ENCODE measurements at regions not wholly inside any gene's neighbourhood (a gene's known extent, or its start where the extent isn't known, plus 50 kb on each side); places are given as distances from the start of the nearest gene placed in this dataset.

GRCh38 chr3:6097021-6097420 lies 763.9 kb upstream of the GRM7 start:
- H3K27me3 ChIP-seq (ENCODE audit: control insufficient read depth in 2 of 2, insufficient read depth in 2 of 2, low read length in 2 of 2): no peaks in the 10 kb centered on the region
- no peaks in the 10 kb centered on the region for H3K79me2 ChIP-seq (ENCODE audit: control insufficient read depth, insufficient read depth, low read length)
- no peaks in the 10 kb centered on the region for H4K20me1 ChIP-seq (replicated peaks; ENCODE audit: control insufficient read depth, insufficient read depth, low read length)
- POLR2A ChIA-PET: no interaction called here
- H3K9me1 ChIP-seq (ENCODE audit: control insufficient read depth, insufficient read depth, low read length): no peaks in the 10 kb centered on the region
- H3K9ac ChIP-seq (ENCODE audit: insufficient read depth in 1 of 2, low read depth in 2 of 2, low read length in 2 of 2): no peak overlapping the region
- no peak overlapping the region for H3K27ac ChIP-seq (ENCODE audit: extremely low read depth, low read depth, low read length)
- no peak for ATAC-seq
- in situ Hi-C loops (cut with MboI) (no loop called here), intact Hi-C loops (cut with micrococcal nuclease) (no loop called here)
- no peak for FAIRE-seq
- no peak overlapping the region for H3K4me2 ChIP-seq (ENCODE audit: insufficient read depth, low read length)
- no peaks in the 10 kb centered on the region for H3K36me3 ChIP-seq (ENCODE audit: control insufficient read depth, insufficient read depth, low read length)
- TF ChIP-seq ZBED1 (IDR thresholded peaks at IDR 0.05) (no peak), ZBTB11 (CRISPR knock-in tag; IDR thresholded peaks at IDR 0.05) (no peak), ZNF785 (CRISPR knock-in tag; IDR thresholded peaks at IDR 0.05) (no peak), E2F4 (CRISPR knock-in tag; IDR thresholded peaks at IDR 0.05; ENCODE audit: low read depth) (no peak), ETV1 (tag; conservative IDR thresholded peaks at IDR 0.05; ENCODE audit: low read depth) (no peak), MAFF (IDR thresholded peaks at IDR 0.05; ENCODE audit: low read length) (no peak)
- WGBS (ENCODE audit: insufficient coverage, low coverage, missing lambda C conversion rate): 2% methylated on average over 2 of the region's 2 CpGs
- CTCF ChIA-PET (ENCODE audit: low intra/inter-chr PET ratio): no interaction called here
- DNase-seq (ENCODE audit: extremely low read depth in 1 of 4, low spot score in 3 of 4): no peak
- H3K4me1 ChIP-seq (replicated peaks in 1 of 2; ENCODE audit: control insufficient read depth in 2 of 2, insufficient read depth in 2 of 2, low read length in 2 of 2): no peaks in the 10 kb centered on the region
- H3K4me3 ChIP-seq: no peak overlapping the region
- H2AFZ ChIP-seq (ENCODE audit: low read depth, low read length): no peak overlapping the region
- H3K9me3 ChIP-seq (replicated peaks; ENCODE audit: control insufficient read depth, insufficient read depth, low read depth, low read length): no peaks in the 10 kb centered on the region
- no TSS peak for BruUV-seq (replicated peaks)
